Cardiac fibroblast (primary cell): ENCODE measurements at regions not wholly inside any gene's neighbourhood (a gene's known extent, or its start where the extent isn't known, plus 50 kb on each side); places are given as distances from the start of the nearest gene placed in this dataset.
"Not testable (repeated sequence)": the region's sequence is repeated elsewhere in the genome, so short reads cannot be mapped to it uniquely, and the experiment has no call there.

Experiments used
- DNase-seq, 2 donors: peaks; one replicate each; pipeline versions ENCODE4 v3.0.0 to v3.0.0-alpha.2; 2010; ENCODE audit warnings: low read depth in 2 of 2
- H3K4me3 ChIP-seq, 2 donors: replicated peaks in 1 of 2; 1 replicate in 1 of 2; 2 replicates in 1 of 2; pipeline ENCODE4 v1.5.1; 2011; ENCODE audit warnings: low read depth in 2 of 2, low read length in 2 of 2, mild to moderate bottlenecking in 2 of 2, moderate library complexity in 1 of 2
- CTCF ChIP-seq: IDR thresholded peaks from one replicate; pipeline ENCODE4 v1.5.1; 2011; ENCODE audit warnings: low read depth, mild to moderate bottlenecking, low read length, inconsistent platforms

GRCh38 chr9:120312031-120312430 is 267.9 kb downstream of the CDK5RAP2 start:
- no peak overlapping the region for H3K4me3 ChIP-seq
- no peak for DNase-seq
- no peak for TF ChIP-seq CTCF

DNA sequence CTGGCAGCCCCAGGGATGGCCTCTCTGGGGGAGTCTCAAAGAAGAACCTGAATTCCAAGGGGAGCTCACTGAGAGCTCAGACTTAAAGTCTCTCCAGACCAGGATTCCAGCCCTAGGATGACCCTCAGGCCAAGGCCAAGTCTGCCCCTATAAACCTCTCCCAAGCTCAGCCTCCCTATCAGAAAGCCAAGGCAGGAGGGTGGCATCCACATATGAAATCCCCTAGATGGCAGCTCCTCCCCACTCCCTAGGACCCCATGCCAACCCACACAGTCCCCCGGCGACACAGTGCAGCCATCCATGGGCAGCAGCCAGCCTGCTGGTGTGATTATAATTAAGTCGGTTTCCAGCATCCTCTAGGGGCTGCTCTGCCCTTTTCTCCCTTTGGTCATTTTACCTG is 269.9 kb downstream of the CDK5RAP2 start:
- H3K4me3 ChIP-seq = no peak overlapping the region
- DNase-seq = no peak
- TF ChIP-seq CTCF = no peak

DNA sequence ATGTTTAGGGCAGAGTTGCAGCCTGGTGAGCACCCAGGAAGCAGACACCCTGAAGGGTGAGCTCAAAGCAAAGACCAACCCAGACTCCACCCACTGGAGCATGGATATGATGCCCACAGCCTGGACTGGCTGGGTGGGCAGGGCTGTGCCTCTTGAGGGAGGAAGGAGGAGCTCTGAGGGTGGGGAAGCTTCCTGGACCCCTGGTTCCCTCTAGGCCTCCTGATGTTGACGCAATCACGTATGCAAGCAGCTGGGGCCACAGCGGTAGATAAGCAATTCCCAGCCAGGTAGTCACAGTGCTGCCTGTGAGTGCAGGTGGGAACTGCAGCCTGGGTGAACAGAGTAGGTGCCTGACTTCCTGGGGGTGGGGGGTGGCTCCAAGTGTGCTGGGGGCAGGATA is 271.5 kb downstream of the CDK5RAP2 start:
- TF ChIP-seq CTCF = no peak
- no peak for DNase-seq
- no peak overlapping the region for H3K4me3 ChIP-seq

GRCh38 chr9:120307599-120307998 is 272.4 kb downstream of the CDK5RAP2 start:
- DNase-seq = no peak
- no peak overlapping the region for H3K4me3 ChIP-seq
- TF ChIP-seq CTCF = no peak

DNA sequence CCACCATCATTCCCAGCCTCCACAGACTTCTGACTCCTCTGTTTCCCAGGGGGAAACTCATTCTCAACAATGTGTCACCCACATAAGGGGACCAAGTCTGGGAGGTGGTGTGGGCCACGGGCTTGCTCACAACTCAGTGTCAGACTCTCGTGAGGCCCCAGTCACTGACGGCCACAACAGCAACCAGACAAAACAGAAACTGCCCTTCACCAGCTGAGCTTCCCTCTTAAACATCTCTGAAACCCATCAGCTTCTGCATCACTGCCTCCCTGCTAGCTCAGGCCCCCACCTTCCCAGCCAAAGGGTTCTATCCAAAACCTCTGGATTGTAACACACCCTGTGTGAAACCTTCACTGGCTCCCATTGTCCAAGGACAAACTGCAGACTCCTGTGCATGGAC is 273.4 kb downstream of the CDK5RAP2 start:
- no peak for DNase-seq
- no peak overlapping the region for H3K4me3 ChIP-seq
- no peak for TF ChIP-seq CTCF

DNA sequence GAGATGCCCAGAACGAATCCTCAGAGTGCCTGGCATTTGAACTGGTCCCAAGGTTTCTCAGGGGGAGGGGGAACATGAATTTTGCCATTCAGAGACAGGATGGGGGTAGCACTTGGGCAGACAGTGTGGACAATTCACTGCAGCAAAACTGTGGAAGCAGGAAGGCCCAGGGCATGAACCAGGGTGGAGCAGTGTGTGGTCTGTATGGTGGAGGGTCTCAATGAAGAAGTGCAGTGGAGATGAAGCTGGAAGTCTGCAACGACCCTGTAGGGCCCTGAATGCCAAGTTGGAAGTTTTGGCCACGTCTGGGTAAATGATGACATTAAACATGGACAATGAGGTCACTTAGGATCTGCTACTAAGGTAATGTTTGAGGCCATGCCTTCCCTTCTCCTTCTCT is 273.9 kb downstream of the CDK5RAP2 start:
- no peak overlapping the region for H3K4me3 ChIP-seq
- TF ChIP-seq CTCF = no peak
- DNase-seq = no peak

- H3K4me3 ChIP-seq = not testable (repeated sequence)
Measured at GRCh38 chr9:120304896-120305295, 275.1 kb downstream of the CDK5RAP2 start.

More at GRCh38 chr9:120304896-120305295, 275.1 kb downstream of the CDK5RAP2 start:
- not testable (repeated sequence) for DNase-seq
